Fibroblast of lung (primary cell): ENCODE measurements at regions not wholly inside any gene's neighbourhood (a gene's known extent, or its start where the extent isn't known, plus 50 kb on each side); places are given as distances from the start of the nearest gene placed in this dataset.
A peak's percentile ranks its signal among the peaks of the same experiment; 100 is the strongest.

Source experiments
- DNase-seq, 2 donors: peaks; one replicate each; pipeline versions ENCODE4 v3.0.0 to v3.0.0-alpha.2; 2010; ENCODE audit warnings: low read depth in 2 of 2
- H2AFZ ChIP-seq: 2 replicates; pipeline ENCODE4 v1.5.1; 2012; ENCODE audit warnings: low read length, control low read depth, inconsistent platforms
- H3K27ac ChIP-seq: 2 replicates; pipeline ENCODE4 v1.5.1; 2011; ENCODE audit warnings: low read length, control low read depth; ENCODE audit not compliant: insufficient read depth
- H3K27me3 ChIP-seq: 2 replicates; pipeline ENCODE4 v1.5.1; 2011; ENCODE audit warnings: mild to moderate bottlenecking, low read length; ENCODE audit not compliant: control insufficient read depth, insufficient read depth
- H3K36me3 ChIP-seq: 2 replicates; pipeline ENCODE4 v1.5.1; 2011; ENCODE audit warnings: low read length; ENCODE audit not compliant: control insufficient read depth, insufficient read depth
- H3K4me1 ChIP-seq: 2 replicates; pipeline ENCODE4 v1.5.1; 2011; ENCODE audit warnings: low read length; ENCODE audit not compliant: control insufficient read depth, insufficient read depth; ENCODE audit errors: extremely low read depth
- H3K4me2 ChIP-seq: 2 replicates; pipeline ENCODE4 v1.5.1; 2011; ENCODE audit warnings: low read length, control low read depth; ENCODE audit not compliant: insufficient read depth; ENCODE audit errors: extremely low read depth
- H3K4me3 ChIP-seq, 4 experiments: fragments of 200-600 bp in 1 of 4; sonication (generic) in 1 of 4; replicated peaks in 1 of 4; 2 replicates each; pipeline ENCODE4 v1.5.1; 2011 to 2016; ENCODE audit warnings: low read length in 4 of 4, low read depth in 3 of 4, mild to moderate bottlenecking in 3 of 4, control low read depth in 2 of 4, inconsistent platforms in 1 of 4, mixed read lengths in 1 of 4; ENCODE audit not compliant: insufficient read depth in 1 of 4; ENCODE audit errors: control extremely low read depth in 1 of 4
- H3K79me2 ChIP-seq: 2 replicates; pipeline ENCODE4 v1.5.1; 2012; ENCODE audit warnings: mild to moderate bottlenecking, low read length, inconsistent platforms; ENCODE audit not compliant: control insufficient read depth, insufficient read depth
- H3K9ac ChIP-seq: 2 replicates; pipeline ENCODE4 v1.5.1; 2011; ENCODE audit warnings: mild to moderate bottlenecking, low read length, control low read depth; ENCODE audit not compliant: insufficient read depth
- H3K9me3 ChIP-seq: 2 replicates; pipeline ENCODE4 v1.5.1; 2012; ENCODE audit warnings: low read depth, low read length; ENCODE audit not compliant: control insufficient read depth, insufficient read depth
- H4K20me1 ChIP-seq: 2 replicates; pipeline ENCODE4 v1.5.1; 2011; ENCODE audit warnings: low read length; ENCODE audit not compliant: control insufficient read depth, insufficient read depth; ENCODE audit errors: extremely low read depth
- EZH2 ChIP-seq: IDR thresholded peaks from 2 replicates; pipeline ENCODE4 v1.5.1; 2012; ENCODE audit warnings: low read length, control low read depth, mild to moderate bottlenecking; ENCODE audit errors: missing control alignments
- TF ChIP-seq, protein P1 (sequence below), 2 donors: IDR thresholded peaks in 1 of 2; conservative IDR thresholded peaks in 1 of 2; 1 replicate in 1 of 2; 2 replicates in 1 of 2; pipeline ENCODE4 v1.5.1; 2011 to 2012; ENCODE audit warnings: low read length in 2 of 2, control low read depth in 1 of 2, inconsistent platforms in 1 of 2, low read depth in 1 of 2, mild to moderate bottlenecking in 1 of 2

DNA sequence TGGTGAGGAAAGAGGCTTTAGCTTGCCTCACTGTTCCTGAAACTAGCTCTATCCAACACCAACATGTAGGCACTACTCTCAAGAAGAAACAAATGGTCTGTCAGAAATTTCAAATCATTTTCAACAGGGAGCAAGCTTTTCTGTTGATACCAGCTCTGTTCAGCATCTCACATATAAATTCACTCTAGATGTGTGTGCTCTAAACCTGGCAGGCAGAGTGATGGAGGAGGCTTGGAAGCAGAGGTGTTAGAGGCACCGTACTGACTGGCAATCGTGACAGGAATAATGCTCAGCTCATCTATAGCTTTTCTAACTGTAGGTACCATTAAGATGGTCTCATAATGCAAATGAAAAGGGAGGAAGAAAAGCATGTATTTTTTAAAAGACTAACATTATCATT lies 597.2 kb upstream of the NECTIN3 start:
- H3K36me3 ChIP-seq = no peaks in the 10 kb centered on the region
- H3K4me1 ChIP-seq = no peaks in the 10 kb centered on the region
- TF ChIP-seq EZH2 = no peak
- TF ChIP-seq, protein P1, sequence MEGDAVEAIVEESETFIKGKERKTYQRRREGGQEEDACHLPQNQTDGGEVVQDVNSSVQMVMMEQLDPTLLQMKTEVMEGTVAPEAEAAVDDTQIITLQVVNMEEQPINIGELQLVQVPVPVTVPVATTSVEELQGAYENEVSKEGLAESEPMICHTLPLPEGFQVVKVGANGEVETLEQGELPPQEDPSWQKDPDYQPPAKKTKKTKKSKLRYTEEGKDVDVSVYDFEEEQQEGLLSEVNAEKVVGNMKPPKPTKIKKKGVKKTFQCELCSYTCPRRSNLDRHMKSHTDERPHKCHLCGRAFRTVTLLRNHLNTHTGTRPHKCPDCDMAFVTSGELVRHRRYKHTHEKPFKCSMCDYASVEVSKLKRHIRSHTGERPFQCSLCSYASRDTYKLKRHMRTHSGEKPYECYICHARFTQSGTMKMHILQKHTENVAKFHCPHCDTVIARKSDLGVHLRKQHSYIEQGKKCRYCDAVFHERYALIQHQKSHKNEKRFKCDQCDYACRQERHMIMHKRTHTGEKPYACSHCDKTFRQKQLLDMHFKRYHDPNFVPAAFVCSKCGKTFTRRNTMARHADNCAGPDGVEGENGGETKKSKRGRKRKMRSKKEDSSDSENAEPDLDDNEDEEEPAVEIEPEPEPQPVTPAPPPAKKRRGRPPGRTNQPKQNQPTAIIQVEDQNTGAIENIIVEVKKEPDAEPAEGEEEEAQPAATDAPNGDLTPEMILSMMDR (conservative IDR thresholded peaks at IDR 0.05 in 1 of 2, IDR thresholded peaks at IDR 0.05 in 1 of 2; ENCODE audit: low read depth in 1 of 2, low read length in 2 of 2) = no peak
- H3K79me2 ChIP-seq = no peaks in the 10 kb centered on the region
- peak overlapping the region; percentile 31 for H2AFZ ChIP-seq
- no peaks in the 10 kb centered on the region for H3K9me3 ChIP-seq
- no peaks in the 10 kb centered on the region for H4K20me1 ChIP-seq
- no peak overlapping the region for H3K9ac ChIP-seq
- DNase-seq = no peak
- no peaks in the 10 kb centered on the region for H3K27me3 ChIP-seq
- H3K27ac ChIP-seq = no peak overlapping the region
- H3K4me3 ChIP-seq = no peak overlapping the region
- H3K4me2 ChIP-seq = no peak overlapping the region

DNA sequence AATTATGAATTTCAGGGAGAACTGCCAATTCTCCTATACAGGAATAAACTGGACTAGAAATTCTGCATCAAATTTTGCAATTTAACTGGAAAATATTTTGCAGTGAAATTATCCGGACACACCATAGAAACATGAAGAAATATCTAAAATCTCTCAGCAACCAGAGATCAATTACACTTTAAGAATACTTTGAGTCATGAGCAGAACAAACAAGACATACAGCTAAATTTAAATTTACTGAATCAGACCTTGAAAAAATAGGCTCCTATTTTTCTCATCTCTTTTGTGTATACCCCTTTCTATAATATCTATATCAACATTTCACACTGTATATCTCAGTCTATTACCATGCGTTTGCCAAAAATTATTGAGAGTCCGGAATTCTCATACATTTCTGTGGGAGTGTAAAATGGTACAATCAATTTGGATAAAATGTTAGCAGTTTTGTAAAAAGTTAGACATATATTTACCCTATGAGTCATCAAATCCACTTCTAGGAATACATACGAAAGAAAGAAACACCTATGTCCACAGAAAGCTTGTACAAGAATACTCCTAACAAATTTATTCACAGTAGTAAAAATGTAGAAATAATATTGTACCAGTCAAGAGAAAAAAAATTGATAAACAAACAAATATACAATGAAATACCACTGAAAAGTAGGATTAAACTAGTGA lies 593.1 kb upstream of the NECTIN3 start:
- H3K9ac ChIP-seq = no peak overlapping the region
- no peaks in the 10 kb centered on the region for H3K4me1 ChIP-seq
- no peaks in the 10 kb centered on the region for H3K79me2 ChIP-seq
- H3K4me3 ChIP-seq = no peak overlapping the region
- TF ChIP-seq, protein P1 (conservative IDR thresholded peaks at IDR 0.05 in 1 of 2, IDR thresholded peaks at IDR 0.05 in 1 of 2; ENCODE audit: low read depth in 1 of 2, low read length in 2 of 2) = no peak
- no peak for TF ChIP-seq EZH2
- no peaks in the 10 kb centered on the region for H3K27me3 ChIP-seq
- H3K36me3 ChIP-seq = no peaks in the 10 kb centered on the region
- H2AFZ ChIP-seq = no peak overlapping the region
- no peaks in the 10 kb centered on the region for H3K9me3 ChIP-seq
- H3K4me2 ChIP-seq = no peak overlapping the region
- no peak for DNase-seq
- no peak overlapping the region for H3K27ac ChIP-seq
- no peaks in the 10 kb centered on the region for H4K20me1 ChIP-seq

DNA sequence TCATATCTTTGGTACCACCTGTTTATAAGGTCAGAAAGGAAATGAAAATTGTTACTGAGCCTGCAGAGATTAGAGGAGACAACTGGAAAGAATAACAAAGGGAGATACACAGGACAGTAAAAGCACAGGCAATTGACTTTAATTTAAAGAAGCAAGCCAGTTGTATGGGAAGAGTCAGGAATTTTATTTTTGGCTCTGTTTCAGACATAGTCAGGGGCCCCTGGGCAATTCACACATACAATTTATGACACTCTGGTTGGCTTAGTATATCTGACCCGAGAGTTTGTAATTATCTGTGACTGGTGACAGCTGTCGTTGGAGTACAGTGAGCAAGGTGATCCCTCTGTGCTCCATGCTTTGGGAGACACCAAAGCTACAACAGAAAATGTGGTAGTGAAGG lies 591.9 kb upstream of the NECTIN3 start:
- H4K20me1 ChIP-seq = no peaks in the 10 kb centered on the region
- no peak overlapping the region for H2AFZ ChIP-seq
- H3K27ac ChIP-seq = no peak overlapping the region
- H3K9ac ChIP-seq = no peak overlapping the region
- TF ChIP-seq, protein P1 (conservative IDR thresholded peaks at IDR 0.05 in 1 of 2, IDR thresholded peaks at IDR 0.05 in 1 of 2; ENCODE audit: low read depth in 1 of 2, low read length in 2 of 2) = no peak
- TF ChIP-seq EZH2 = no peak
- H3K4me2 ChIP-seq = no peak overlapping the region
- H3K9me3 ChIP-seq = no peaks in the 10 kb centered on the region
- H3K4me3 ChIP-seq = no peak overlapping the region
- H3K4me1 ChIP-seq = no peaks in the 10 kb centered on the region
- no peaks in the 10 kb centered on the region for H3K79me2 ChIP-seq
- no peak for DNase-seq
- no peaks in the 10 kb centered on the region for H3K36me3 ChIP-seq
- H3K27me3 ChIP-seq = no peaks in the 10 kb centered on the region
